ENCODE measurements at regions not wholly inside any gene's neighbourhood (a gene's known extent, or its start where the extent isn't known, plus 50 kb on each side); places are given as distances from the start of the nearest gene placed in this dataset.

DNA sequence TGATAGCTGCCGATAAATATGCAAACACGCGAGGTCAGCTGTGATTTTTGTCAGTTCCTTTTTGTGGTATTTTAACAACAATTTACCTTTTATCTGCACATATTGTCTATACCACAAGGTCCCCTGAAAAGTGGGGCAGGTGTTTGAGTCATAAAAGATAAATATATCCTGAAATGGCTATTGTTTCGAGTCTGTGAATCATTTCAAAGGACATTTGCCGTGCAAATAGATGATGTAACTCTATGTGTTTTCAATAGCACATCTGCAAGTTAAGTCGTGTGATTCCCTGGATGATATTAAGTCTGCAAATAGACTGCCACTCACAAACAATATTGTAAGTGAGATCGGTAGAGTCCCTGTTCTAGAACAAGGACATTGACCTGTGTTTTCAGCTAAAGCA is 193.0 kb upstream of the PITRM1 start:
- no peak for DNase-seq
- no peaks in the 10 kb centered on the region for H3K36me3 ChIP-seq (ENCODE audit: low read depth, missing control alignments)
- H3K4me3 ChIP-seq, result no peak overlapping the region
- no peaks in the 10 kb centered on the region for H3K27me3 ChIP-seq
- no peaks in the 10 kb centered on the region for H3K9me3 ChIP-seq
- H3K4me1 ChIP-seq, result no peaks in the 10 kb centered on the region
- intact Hi-C loops (cut with DNase I; ENCODE audit: low total_unique reads), result no loop called here
- no peak overlapping the region for H3K27ac ChIP-seq
- no peak for TF ChIP-seq POLR2A (IDR thresholded peaks at IDR 0.05)
- TF ChIP-seq, protein P1, sequence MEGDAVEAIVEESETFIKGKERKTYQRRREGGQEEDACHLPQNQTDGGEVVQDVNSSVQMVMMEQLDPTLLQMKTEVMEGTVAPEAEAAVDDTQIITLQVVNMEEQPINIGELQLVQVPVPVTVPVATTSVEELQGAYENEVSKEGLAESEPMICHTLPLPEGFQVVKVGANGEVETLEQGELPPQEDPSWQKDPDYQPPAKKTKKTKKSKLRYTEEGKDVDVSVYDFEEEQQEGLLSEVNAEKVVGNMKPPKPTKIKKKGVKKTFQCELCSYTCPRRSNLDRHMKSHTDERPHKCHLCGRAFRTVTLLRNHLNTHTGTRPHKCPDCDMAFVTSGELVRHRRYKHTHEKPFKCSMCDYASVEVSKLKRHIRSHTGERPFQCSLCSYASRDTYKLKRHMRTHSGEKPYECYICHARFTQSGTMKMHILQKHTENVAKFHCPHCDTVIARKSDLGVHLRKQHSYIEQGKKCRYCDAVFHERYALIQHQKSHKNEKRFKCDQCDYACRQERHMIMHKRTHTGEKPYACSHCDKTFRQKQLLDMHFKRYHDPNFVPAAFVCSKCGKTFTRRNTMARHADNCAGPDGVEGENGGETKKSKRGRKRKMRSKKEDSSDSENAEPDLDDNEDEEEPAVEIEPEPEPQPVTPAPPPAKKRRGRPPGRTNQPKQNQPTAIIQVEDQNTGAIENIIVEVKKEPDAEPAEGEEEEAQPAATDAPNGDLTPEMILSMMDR (IDR thresholded peaks at IDR 0.05), result no peak
- WGBS, 2 donors, result 83 to 90% methylated on average over 7 of the region's 7 CpGs

- H3K9me3 ChIP-seq, result no peaks in the 10 kb centered on the region
- no peaks in the 10 kb centered on the region for H3K27me3 ChIP-seq
- TF ChIP-seq POLR2A (IDR thresholded peaks at IDR 0.05), result no peak
- TF ChIP-seq, protein P1 (IDR thresholded peaks at IDR 0.05), result no peak
- no peak for DNase-seq
- intact Hi-C loops (cut with DNase I; ENCODE audit: low total_unique reads), result no loop called here
- no peaks in the 10 kb centered on the region for H3K36me3 ChIP-seq (ENCODE audit: low read depth, missing control alignments)
- no peak overlapping the region for H3K27ac ChIP-seq
- no peaks in the 10 kb centered on the region for H3K4me1 ChIP-seq
- 92% methylated on average over 12 of the region's 12 CpGs for WGBS, 2 donors
- H3K4me3 ChIP-seq, result no peak overlapping the region
Measured at GRCh38 chr10:3364768-3365480, 192.3 kb upstream of the PITRM1 start.

- H3K4me1 ChIP-seq, result no peaks in the 10 kb centered on the region
- no peaks in the 10 kb centered on the region for H3K27me3 ChIP-seq
- intact Hi-C loops (cut with DNase I; ENCODE audit: low total_unique reads), result no loop called here
- no peak overlapping the region for H3K27ac ChIP-seq
- TF ChIP-seq POLR2A (IDR thresholded peaks at IDR 0.05), result no peak
- TF ChIP-seq, protein P1 (IDR thresholded peaks at IDR 0.05), result no peak
- DNase-seq, result no peak
- WGBS, 2 donors, result 94% methylated on average over 4 of the region's 4 CpGs
- H3K9me3 ChIP-seq, result no peaks in the 10 kb centered on the region
- no peak overlapping the region for H3K4me3 ChIP-seq
- H3K36me3 ChIP-seq (ENCODE audit: low read depth, missing control alignments), result no peaks in the 10 kb centered on the region
Measured at GRCh38 chr10:3363311-3364045, 190.9 kb upstream of the PITRM1 start.

- no peaks in the 10 kb centered on the region for H3K9me3 ChIP-seq
- no peak overlapping the region for H3K4me3 ChIP-seq
- H3K27me3 ChIP-seq, result no peaks in the 10 kb centered on the region
- intact Hi-C loops (cut with DNase I; ENCODE audit: low total_unique reads), result no loop called here
- no peak for DNase-seq
- no peak for TF ChIP-seq POLR2A (IDR thresholded peaks at IDR 0.05)
- TF ChIP-seq, protein P1 (IDR thresholded peaks at IDR 0.05), result no peak
- no peaks in the 10 kb centered on the region for H3K36me3 ChIP-seq (ENCODE audit: low read depth, missing control alignments)
- no peak overlapping the region for H3K27ac ChIP-seq
- H3K4me1 ChIP-seq, result no peaks in the 10 kb centered on the region
Measured at GRCh38 chr10:3362394-3362793, 189.8 kb upstream of the PITRM1 start.
